GM12891 (cell line): ENCODE measurements at regions not wholly inside any gene's neighbourhood (a gene's known extent, or its start where the extent isn't known, plus 50 kb on each side); places are given as distances from the start of the nearest gene placed in this dataset.

Experiments
- DNase-seq: peaks from one replicate; pipeline ENCODE4 v3.0.0; 2011; ENCODE audit warnings: low spot score; ENCODE audit not compliant: insufficient read length
- FAIRE-seq: peaks from 2 replicates; lab custom pipeline; 2011; peaks lifted over from hg19 to GRCh38; lab: Jason Lieb, UNC
- PAX5 ChIP-seq: IDR thresholded peaks from 2 replicates; pipeline ENCODE4 v1.6.1; 2011; ENCODE audit warnings: low read length, moderate library complexity, mild to moderate bottlenecking; ENCODE audit not compliant: insufficient read depth, severe bottlenecking
- POLR2A ChIP-seq: IDR thresholded peaks from 2 replicates; pipeline ENCODE4 v1.6.1; 2011; ENCODE audit warnings: low read depth, low read length, control low read depth
- POLR2AphosphoS5 ChIP-seq: IDR thresholded peaks from 2 replicates; pipeline ENCODE4 v1.6.1; 2011; ENCODE audit warnings: low read depth, low read length, control low read depth
- POU2F2 ChIP-seq: IDR thresholded peaks from 2 replicates; pipeline ENCODE4 v1.6.1; 2011; ENCODE audit warnings: low read depth, mild to moderate bottlenecking, control low read depth, low read length, moderate library complexity
- SPI1 ChIP-seq: IDR thresholded peaks from 2 replicates; pipeline ENCODE4 v1.6.1; 2011; ENCODE audit warnings: low read depth, low read length, control low read depth
- TAF1 ChIP-seq: IDR thresholded peaks from 2 replicates; pipeline ENCODE4 v1.6.1; 2011; ENCODE audit warnings: low read depth, low read length, control low read depth

DNA sequence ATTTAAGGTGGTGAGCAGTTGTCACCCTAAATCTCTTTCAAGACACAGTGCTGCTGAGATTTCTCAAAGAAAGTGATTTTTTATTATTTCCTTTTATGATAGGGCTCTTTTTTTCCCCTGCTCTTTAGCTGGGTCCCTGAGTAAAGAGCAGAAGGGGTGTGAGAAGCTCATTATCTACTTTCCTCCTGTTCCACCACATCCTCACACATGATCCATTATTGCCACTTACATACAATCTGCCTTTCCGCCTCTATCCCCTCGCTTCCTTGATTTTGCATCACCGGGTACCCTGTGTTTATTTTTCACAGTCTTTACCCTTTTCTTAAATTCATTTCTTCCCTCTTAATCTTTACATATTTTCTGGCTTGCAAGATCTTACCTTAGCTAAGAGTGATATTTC is 93.9 kb upstream of the CCDC85A start:
- FAIRE-seq (no peak), DNase-seq (no peak)
- TF ChIP-seq POLR2AphosphoS5, result no peak
- no peak for TF ChIP-seq SPI1
- no peak for TF ChIP-seq POU2F2
- no peak for TF ChIP-seq TAF1
- no peak for TF ChIP-seq PAX5
- TF ChIP-seq POLR2A, result no peak

DNA sequence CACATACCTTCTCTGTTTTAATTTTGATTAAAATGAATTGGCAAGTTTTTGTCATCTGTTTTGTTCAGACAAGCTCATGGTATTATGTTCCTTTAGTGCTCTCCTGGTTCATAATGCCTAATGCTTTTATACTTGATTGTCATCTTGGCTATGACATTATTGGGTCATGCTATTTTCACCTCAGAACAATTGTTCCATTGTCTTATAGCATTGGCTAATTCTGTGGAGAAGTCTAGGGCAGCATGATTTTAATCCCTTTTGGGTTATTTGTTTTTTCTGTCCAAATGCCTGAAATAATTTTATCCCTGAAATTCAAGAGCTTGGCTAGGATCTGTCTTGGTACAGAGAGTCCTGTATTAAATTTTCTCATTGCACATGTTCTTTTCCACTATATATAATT is 83.8 kb upstream of the CCDC85A start:
- no peak for FAIRE-seq

DNA sequence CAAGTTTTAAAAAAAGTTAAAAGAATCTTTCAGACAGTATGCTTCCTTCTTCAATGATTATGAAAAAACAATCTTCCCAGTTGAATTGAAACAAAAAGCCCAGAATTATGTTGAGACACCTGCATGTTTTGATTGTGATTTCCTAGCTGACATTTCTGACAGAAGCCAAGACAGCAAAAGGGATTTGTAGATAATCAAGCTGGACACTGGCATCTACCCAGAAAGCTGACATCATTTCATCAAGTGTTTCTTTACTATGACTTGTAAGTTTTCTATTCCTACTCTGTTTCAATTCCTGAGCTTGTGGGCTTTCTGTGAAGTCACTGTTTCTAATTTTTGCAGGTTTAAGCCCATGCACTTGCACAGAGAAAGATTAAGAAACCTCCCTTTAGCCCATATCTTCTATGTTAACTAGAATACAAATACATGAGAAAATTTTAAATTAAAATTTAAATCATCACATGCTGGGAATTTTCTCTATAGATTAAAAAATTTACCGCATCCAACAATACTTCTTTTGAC is 82.9 kb upstream of the CCDC85A start:
- DNase-seq (no peak), FAIRE-seq (no peak)
- TF ChIP-seq POLR2AphosphoS5 (no peak), POU2F2 (no peak), POLR2A (no peak), TAF1 (no peak), SPI1 (no peak), PAX5 (no peak)

More for the DNA sequence above, 83.8 kb upstream of the CCDC85A start:
- no peak for TF ChIP-seq TAF1
- no peak for TF ChIP-seq POU2F2
- TF ChIP-seq POLR2AphosphoS5, result no peak
- TF ChIP-seq PAX5, result no peak
- TF ChIP-seq POLR2A, result no peak
- TF ChIP-seq SPI1, result no peak
- DNase-seq, result no peak

DNA sequence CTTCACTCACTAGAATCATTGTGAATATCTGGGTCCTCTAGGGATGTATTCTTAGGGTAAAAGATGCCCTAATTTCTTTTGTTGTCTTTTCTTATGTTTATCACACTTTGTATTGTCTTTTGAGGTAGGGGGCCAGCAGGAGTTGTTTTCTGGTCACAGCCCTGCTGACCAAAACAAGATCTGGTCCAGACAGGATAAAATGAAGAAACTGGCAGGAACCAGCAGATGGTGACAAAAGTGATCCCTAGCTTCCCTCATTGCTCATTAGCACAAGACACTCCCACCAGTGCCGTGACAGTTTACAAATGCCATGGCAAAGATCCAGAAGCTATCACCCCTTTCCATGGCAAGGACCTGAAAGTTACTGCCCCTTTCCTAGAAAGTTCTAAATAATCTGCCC is 81.7 kb upstream of the CCDC85A start:
- DNase-seq (no peak), FAIRE-seq (no peak)
- TF ChIP-seq SPI1, result no peak
- no peak for TF ChIP-seq TAF1
- no peak for TF ChIP-seq POLR2AphosphoS5
- TF ChIP-seq PAX5, result no peak
- TF ChIP-seq POLR2A, result no peak
- TF ChIP-seq POU2F2, result no peak

DNA sequence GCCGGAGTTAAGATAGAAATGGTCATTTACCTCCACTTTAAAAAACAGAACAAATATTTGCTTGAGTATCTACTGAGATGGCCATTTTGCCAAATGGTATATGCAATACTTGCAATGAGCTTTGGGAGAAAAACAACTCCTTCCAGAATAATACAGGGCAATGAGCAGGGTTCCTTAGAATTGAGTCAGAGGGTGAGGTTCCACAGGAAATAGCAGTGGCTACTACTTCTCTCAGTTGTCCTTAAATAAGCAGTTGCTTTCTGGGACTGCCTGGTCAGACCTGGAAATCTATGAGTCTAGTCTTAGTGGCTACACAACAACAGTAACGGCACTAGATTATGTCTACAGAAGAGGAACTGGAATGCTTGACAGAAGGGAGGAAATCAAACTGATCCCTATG is 80.9 kb upstream of the CCDC85A start:
- FAIRE-seq (no peak), DNase-seq (no peak)
- TF ChIP-seq POU2F2 (no peak), POLR2AphosphoS5 (no peak), SPI1 (no peak), TAF1 (no peak), POLR2A (no peak), PAX5 (no peak)

DNA sequence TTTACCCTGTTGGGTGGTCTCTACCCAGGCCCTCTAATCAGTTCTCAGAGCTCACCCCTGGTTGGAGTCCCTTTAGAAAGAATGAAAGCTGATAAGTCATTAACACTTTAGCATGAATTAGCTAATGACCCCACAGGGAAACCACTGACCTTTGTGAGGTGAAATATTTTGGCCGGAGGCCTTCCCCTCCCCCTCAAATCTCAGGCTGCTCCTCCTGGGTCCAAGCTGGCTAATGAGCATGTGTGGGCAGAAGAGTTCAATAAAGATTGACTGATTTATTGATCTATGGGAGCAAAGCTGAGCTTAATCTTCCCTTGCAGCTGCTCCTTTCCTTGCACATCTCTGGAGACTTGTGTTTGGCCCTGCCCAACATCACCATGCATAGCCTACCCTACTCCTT is 78.8 kb upstream of the CCDC85A start:
- no peak for FAIRE-seq
- no peak for DNase-seq
- TF ChIP-seq POLR2A (no peak), SPI1 (no peak), TAF1 (no peak), POLR2AphosphoS5 (no peak), POU2F2 (no peak), PAX5 (no peak)

DNA sequence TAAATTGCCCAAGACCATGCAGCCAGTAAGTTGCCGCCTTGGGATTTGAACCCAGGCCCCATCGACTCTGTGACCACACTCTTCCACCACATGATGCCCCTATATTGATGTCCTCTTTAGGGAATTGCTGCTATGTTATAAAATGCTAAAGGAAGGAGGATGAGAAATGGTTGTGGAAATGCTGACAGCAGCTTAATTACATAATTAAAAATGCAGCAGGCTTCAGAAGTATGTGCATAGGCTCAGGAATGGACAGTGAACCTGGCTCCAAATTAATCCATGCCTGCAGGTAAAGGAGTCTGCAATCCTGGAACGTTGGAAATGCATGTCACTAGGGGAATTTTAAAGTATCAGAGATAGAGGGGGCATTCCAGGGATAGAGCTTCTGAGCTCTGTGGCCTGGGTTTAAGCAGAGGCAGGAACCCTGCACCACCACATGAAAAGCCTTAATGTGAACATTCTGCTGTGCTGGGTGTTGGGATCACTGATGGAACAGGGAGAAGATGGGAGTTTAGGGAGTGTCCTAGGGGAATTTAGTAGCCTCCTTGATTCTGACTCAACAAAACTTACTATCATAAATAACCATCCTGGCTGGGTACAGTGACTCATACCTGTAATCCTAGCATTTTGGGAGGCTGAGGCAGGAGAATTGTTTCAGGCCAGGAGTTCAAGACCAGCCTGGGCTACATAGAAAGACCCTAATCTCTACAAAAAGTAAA is 76.1 kb upstream of the CCDC85A start:
- TF ChIP-seq POU2F2 (no peak), POLR2AphosphoS5 (no peak), PAX5 (no peak), TAF1 (no peak), POLR2A (no peak), SPI1 (no peak)
- FAIRE-seq (no peak), DNase-seq (no peak)

DNA sequence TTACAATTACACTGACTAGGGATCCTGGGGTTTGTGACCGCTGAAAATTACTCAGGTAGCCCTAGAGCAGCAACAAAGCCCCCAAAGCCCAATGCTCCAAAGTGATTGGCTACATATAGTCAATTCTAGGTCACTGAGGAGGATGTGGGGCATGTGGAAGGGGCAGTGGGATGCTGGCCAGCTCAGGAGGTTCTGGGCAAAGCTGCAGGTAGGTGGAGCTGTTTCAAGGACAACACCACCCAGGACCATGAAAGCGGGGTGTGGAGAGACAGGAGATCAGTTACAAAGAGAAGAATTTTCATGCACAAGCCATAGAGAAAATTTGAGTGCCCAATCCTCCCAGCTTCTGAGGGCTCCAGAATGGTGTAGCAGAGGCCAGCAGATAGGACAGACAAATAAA is 75.0 kb upstream of the CCDC85A start:
- DNase-seq (no peak), FAIRE-seq (no peak)
- TF ChIP-seq SPI1 (no peak), TAF1 (no peak), POU2F2 (no peak), PAX5 (no peak), POLR2AphosphoS5 (no peak), POLR2A (no peak)

DNA sequence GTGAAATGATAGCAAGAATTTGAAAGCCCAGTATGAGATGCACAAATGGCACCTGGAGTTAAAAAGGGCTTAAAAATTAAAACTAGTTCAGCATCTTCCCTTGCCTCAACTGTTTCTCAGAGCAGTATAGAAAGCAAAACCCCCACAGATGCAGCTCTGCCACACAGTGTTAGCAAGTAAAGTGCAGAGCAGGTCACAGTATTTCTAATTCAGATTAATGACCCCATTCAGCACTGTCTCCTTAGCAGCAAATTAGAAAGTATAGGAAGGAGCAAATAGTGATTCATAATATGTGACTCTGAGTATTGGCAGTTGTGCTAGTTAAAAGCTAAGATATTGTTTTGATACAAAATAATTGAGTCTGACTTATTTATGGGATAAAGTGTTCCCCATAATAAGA is 73.8 kb upstream of the CCDC85A start:
- FAIRE-seq, result no peak
- TF ChIP-seq PAX5 (no peak), POLR2AphosphoS5 (no peak), SPI1 (no peak), POU2F2 (no peak), TAF1 (no peak)
- DNase-seq, result no peak

DNA sequence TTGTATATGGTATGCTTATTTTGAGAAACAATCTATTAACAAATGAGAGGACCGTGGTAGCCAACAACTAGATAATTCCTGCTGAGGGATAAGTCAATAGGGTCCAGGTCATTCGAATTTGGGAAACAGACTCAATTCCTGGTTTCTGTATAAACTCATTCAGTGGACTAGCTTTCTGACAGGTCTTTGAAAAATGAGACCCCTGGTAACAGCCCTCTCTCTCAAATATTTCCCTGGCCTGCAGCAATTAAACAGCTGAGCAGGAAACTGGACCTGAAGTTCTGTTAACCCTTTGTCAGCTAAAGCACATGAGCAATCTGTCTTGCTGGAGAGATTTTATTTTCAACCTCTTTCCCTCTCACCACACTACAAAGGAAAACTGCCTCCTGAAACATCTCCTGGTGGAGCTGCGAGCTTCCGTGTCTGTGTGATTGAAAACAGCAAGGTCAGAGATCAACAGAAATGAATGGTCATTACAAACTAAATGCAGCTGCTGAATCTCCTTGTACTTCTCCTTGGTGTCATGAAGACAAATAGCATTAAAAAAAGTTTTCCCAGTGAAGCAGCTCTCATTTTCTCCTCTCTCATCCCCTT is 70.3 kb upstream of the CCDC85A start:
- DNase-seq (no peak), FAIRE-seq (no peak)
- TF ChIP-seq PAX5, result no peak
- no peak for TF ChIP-seq POU2F2
- no peak for TF ChIP-seq POLR2A
- TF ChIP-seq SPI1, result no peak
- no peak for TF ChIP-seq TAF1
- no peak for TF ChIP-seq POLR2AphosphoS5
